IMR-90 (cell line): ENCODE measurements at regions not wholly inside any gene's neighbourhood (a gene's known extent, or its start where the extent isn't known, plus 50 kb on each side); places are given as distances from the start of the nearest gene placed in this dataset.

ENCODE experiments used
- ATAC-seq: fragments of 200-7000 bp; cut with Tn5 transposase; 2 replicates; pipeline ENCODE4 v1.9.1; 2020; ENCODE audit warnings: low read depth, mild to moderate bottlenecking, moderate library complexity
- BruUV-seq: library from RNA; stranded (reverse); fragments of 400-500 nt; replicated peaks from 2 replicates; lab custom pipeline; 2021; lab: Mats Ljungman, UMichigan
- CTCF ChIA-PET: fragments of 300-600 bp; formaldehyde crosslinking; extraction: SDS; loops from one replicate; lab custom pipeline; 2021; ENCODE audit warnings: antibody characterized with exemption; lab: Yijun Ruan, JAX
- POLR2A ChIA-PET: fragments of 300-600 bp; sonication (Branson Sonifier 250); formaldehyde crosslinking; loops from one replicate; lab custom pipeline; 2022; ENCODE audit warnings: antibody characterized with exemption; ENCODE audit not compliant: unreplicated experiment; lab: Charles Lee
- DNase-seq: peaks from one replicate; pipeline ENCODE4 v3.0.0; 2013
- H2AFZ ChIP-seq: replicated peaks from 2 replicates; pipeline ENCODE3; 2013; ENCODE audit warnings: low read length, mild to moderate bottlenecking; ENCODE audit not compliant: poor library complexity
- H2AK5ac ChIP-seq: 2 replicates; pipeline ENCODE4 v1.6.1; 2013; ENCODE audit warnings: low read depth, low read length, inconsistent platforms
- H2AK9ac ChIP-seq: replicated peaks from 2 replicates; pipeline ENCODE3; 2013; ENCODE audit warnings: mild to moderate bottlenecking, low read depth, low read length, moderate library complexity; ENCODE audit not compliant: poor library complexity
- H2BK120ac ChIP-seq: 2 replicates; pipeline ENCODE4 v1.6.1; 2013; ENCODE audit warnings: low read depth, low read length, inconsistent platforms
- H2BK15ac ChIP-seq: 3 replicates; pipeline ENCODE4 v1.6.1; 2013; ENCODE audit warnings: low read depth, low read length, inconsistent platforms
- H2BK20ac ChIP-seq: 2 replicates; pipeline ENCODE4 v1.6.1; 2013; ENCODE audit warnings: low read depth, mild to moderate bottlenecking, inconsistent platforms, low read length, moderate library complexity
- H2BK5ac ChIP-seq: 2 replicates; pipeline ENCODE4 v1.6.1; 2013; ENCODE audit warnings: mild to moderate bottlenecking, low read depth, low read length, inconsistent platforms; ENCODE audit not compliant: poor library complexity, severe bottlenecking
- H3K14ac ChIP-seq: replicated peaks from 2 replicates; pipeline ENCODE4 v1.6.1; 2013; ENCODE audit warnings: low read depth, low read length, inconsistent platforms
- H3K18ac ChIP-seq: 2 replicates; pipeline ENCODE4 v1.6.1; 2013; ENCODE audit warnings: low read depth, low read length, control low read depth
- H3K23ac ChIP-seq: 2 replicates; pipeline ENCODE4 v1.6.1; 2013; ENCODE audit warnings: low read depth, low read length, inconsistent platforms
- H3K27ac ChIP-seq: 2 replicates; pipeline ENCODE4 v1.5.1; 2013; ENCODE audit warnings: mild to moderate bottlenecking, control low read depth, low read length; ENCODE audit not compliant: insufficient read depth
- H3K27me3 ChIP-seq: 2 replicates; pipeline ENCODE4 v1.6.1; 2013; ENCODE audit warnings: low read length; ENCODE audit not compliant: control insufficient read depth, insufficient read depth
- H3K36me3 ChIP-seq: 2 replicates; pipeline ENCODE4 v1.6.1; 2013; ENCODE audit warnings: low read length, mixed read lengths; ENCODE audit not compliant: control insufficient read depth, insufficient read depth
- H3K4ac ChIP-seq: 2 replicates; pipeline ENCODE4 v1.6.1; 2013; ENCODE audit warnings: low read depth, low read length, inconsistent platforms
- H3K4me1 ChIP-seq: 2 replicates; pipeline ENCODE4 v1.6.1; 2013; ENCODE audit warnings: low read length, mixed read lengths; ENCODE audit not compliant: control insufficient read depth, insufficient read depth
- H3K4me2 ChIP-seq: 2 replicates; pipeline ENCODE4 v1.6.1; 2013; ENCODE audit warnings: low read depth, mild to moderate bottlenecking, control low read depth, low read length, moderate library complexity
- H3K4me3 ChIP-seq: 2 replicates; pipeline ENCODE4 v1.5.1; 2013; ENCODE audit warnings: low read depth, mild to moderate bottlenecking, control low read depth, low read length, moderate library complexity; ENCODE audit not compliant: insufficient read depth
- H3K56ac ChIP-seq: 2 replicates; pipeline ENCODE4 v1.6.1; 2013; ENCODE audit warnings: low read length, inconsistent platforms; ENCODE audit not compliant: insufficient read depth; ENCODE audit errors: extremely low read depth
- H3K79me1 ChIP-seq, 2 experiments: 2 replicates each; pipeline ENCODE4 v1.6.1; 2013; ENCODE audit warnings: low read length in 2 of 2, inconsistent platforms in 1 of 2, low read depth in 1 of 2
- H3K9ac ChIP-seq: 2 replicates; pipeline ENCODE4 v1.6.1; 2013; ENCODE audit warnings: low read depth, low read length, control low read depth
- H3K9me1 ChIP-seq: 2 replicates; pipeline ENCODE4 v1.6.1; 2013; ENCODE audit warnings: low read length, inconsistent platforms; ENCODE audit not compliant: insufficient read depth
- H3K9me3 ChIP-seq: 2 replicates; pipeline ENCODE4 v1.6.1; 2013; ENCODE audit warnings: low read length; ENCODE audit not compliant: control insufficient read depth, insufficient read depth
- H4K20me1 ChIP-seq: 2 replicates; pipeline ENCODE4 v1.6.1; 2013; ENCODE audit warnings: low read length, inconsistent platforms; ENCODE audit not compliant: insufficient read depth
- H4K5ac ChIP-seq: 2 replicates; pipeline ENCODE4 v1.6.1; 2013; ENCODE audit warnings: mild to moderate bottlenecking, low read depth, low read length, control low read depth
- H4K8ac ChIP-seq, 2 experiments: 2 replicates each; pipeline ENCODE4 v1.6.1; 2013; ENCODE audit warnings: low read depth in 2 of 2, low read length in 2 of 2, control low read depth in 1 of 2, inconsistent platforms in 1 of 2
- H4K91ac ChIP-seq: 2 replicates; pipeline ENCODE4 v1.6.1; 2013; ENCODE audit warnings: low read depth, low read length, inconsistent platforms; ENCODE audit not compliant: insufficient read depth
- BHLHE40 ChIP-seq: fragments of 150-350 bp; IDR thresholded peaks from 2 replicates; pipeline ENCODE4 v1.6.1; 2016; ENCODE audit warnings: mild to moderate bottlenecking, low read depth, low read length
- CEBPB ChIP-seq: IDR thresholded peaks from 2 replicates; pipeline ENCODE4 v1.6.1; 2012; ENCODE audit warnings: low read depth, low read length, improper control_type of control experiment
- CHD1 ChIP-seq: IDR thresholded peaks from 2 replicates; pipeline ENCODE4 v1.6.1; 2012; ENCODE audit warnings: low read depth, low read length, improper control_type of control experiment
- MXI1 ChIP-seq: IDR thresholded peaks from 2 replicates; pipeline ENCODE4 v1.6.1; 2012; ENCODE audit warnings: low read depth, mild to moderate bottlenecking, low read length, moderate library complexity, borderline replicate concordance
- POLR2A ChIP-seq: IDR thresholded peaks from 2 replicates; pipeline ENCODE4 v1.6.1; 2012; ENCODE audit warnings: mild to moderate bottlenecking, low read depth, low read length
- dilution Hi-C: fragments of 300-500 bp; cut with HindIII; formaldehyde crosslinking; loops from one replicate; pipeline ENCODE4 v1.14.3; 2018; ENCODE audit warnings: low sequenced_read_pairs; ENCODE audit not compliant: unreplicated experiment
- in situ Hi-C: fragments of 300-500 bp; cut with MboI; formaldehyde crosslinking; loops from 3 replicates; pipeline ENCODE4 v1.14.3; 2019; ENCODE audit warnings: low sequenced_read_pairs, inconsistent platforms, mixed read lengths
- intact Hi-C: fragments of 100-400 bp; cut with micrococcal nuclease; formaldehyde crosslinking; loops from 2 replicates; pipeline ENCODE4 v1.10.0; 2022
- TF ChIP-seq, protein P1 (sequence below): fragments of 150-350 bp; IDR thresholded peaks from 2 replicates; pipeline ENCODE4 v1.6.1; 2016; ENCODE audit warnings: low read depth, mild to moderate bottlenecking, low read length, moderate library complexity, borderline replicate concordance

DNA sequence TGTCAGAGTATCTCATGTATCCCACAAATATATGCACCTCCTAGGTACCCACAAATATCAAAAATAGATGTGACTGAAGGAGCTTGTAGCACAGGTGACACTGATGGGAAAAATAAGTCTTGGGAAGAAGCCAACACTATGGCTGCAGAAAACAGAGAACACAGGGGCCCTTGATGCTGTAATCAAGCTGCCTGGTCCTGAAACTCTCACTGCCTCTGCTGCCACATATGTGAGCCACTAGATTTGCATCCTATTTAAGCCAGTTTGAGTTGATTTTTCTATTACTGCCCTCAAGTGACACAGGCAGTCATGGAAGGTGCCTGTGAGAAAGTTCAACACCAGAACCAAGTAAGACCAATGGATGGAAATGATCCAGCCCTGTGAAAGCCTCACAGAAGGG lies 720.8 kb downstream of the UQCRFS1 start:
- Histone ChIP-seq H3K9me1 (no peaks in the 10 kb centered on the region), H3K14ac (no peak overlapping the region), H4K20me1 (no peaks in the 10 kb centered on the region), H4K5ac (no peak overlapping the region), H3K56ac (no peak overlapping the region), H4K8ac (no peak overlapping the region), H2BK5ac (no peak overlapping the region), H3K27ac (no peak overlapping the region), H3K4ac (no peak overlapping the region), H3K4me3 (no peak overlapping the region), H2AK5ac (no peak overlapping the region), H2BK120ac (no peak overlapping the region), H3K18ac (no peak overlapping the region), H4K91ac (no peak overlapping the region), H3K79me1 (no peaks in the 10 kb centered on the region), H3K36me3 (no peaks in the 10 kb centered on the region), H3K27me3 (no peaks in the 10 kb centered on the region), H2AFZ (no peak overlapping the region), H2BK15ac (no peak overlapping the region), H2BK20ac (no peak overlapping the region), H2AK9ac (no peak overlapping the region), H3K9me3 (peaks cover 32% of the 10 kb centered on the region), H3K4me2 (no peak overlapping the region), H3K23ac (no peak overlapping the region), H3K9ac (no peak overlapping the region), H3K4me1 (no peaks in the 10 kb centered on the region)
- ATAC-seq = no peak
- in situ Hi-C loops = no loop called here
- TF ChIP-seq MXI1 (no peak), CHD1 (no peak), BHLHE40 (no peak), CEBPB (no peak), POLR2A (no peak)
- TF ChIP-seq, protein P1, sequence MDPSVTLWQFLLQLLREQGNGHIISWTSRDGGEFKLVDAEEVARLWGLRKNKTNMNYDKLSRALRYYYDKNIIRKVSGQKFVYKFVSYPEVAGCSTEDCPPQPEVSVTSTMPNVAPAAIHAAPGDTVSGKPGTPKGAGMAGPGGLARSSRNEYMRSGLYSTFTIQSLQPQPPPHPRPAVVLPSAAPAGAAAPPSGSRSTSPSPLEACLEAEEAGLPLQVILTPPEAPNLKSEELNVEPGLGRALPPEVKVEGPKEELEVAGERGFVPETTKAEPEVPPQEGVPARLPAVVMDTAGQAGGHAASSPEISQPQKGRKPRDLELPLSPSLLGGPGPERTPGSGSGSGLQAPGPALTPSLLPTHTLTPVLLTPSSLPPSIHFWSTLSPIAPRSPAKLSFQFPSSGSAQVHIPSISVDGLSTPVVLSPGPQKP = no peak
- intact Hi-C loops = no loop called here
- ChIA-PET POLR2A (no interaction called here), CTCF (no interaction called here)
- dilution Hi-C loops = no loop called here
- no peak for DNase-seq
- no TSS peak for BruUV-seq
